ENCODE measurements at regions not wholly inside any gene's neighbourhood (a gene's known extent, or its start where the extent isn't known, plus 50 kb on each side); places are given as distances from the start of the nearest gene placed in this dataset.

- no peak overlapping the region for H3K4me3 ChIP-seq (replicated peaks in 1 of 2; ENCODE audit: low read depth in 2 of 2, low read length in 2 of 2)
- no peak for TF ChIP-seq CTCF (IDR thresholded peaks at IDR 0.05; ENCODE audit: low read depth, low read length)
- no peak for DNase-seq (ENCODE audit: low read depth in 2 of 2)
These were observed 176.6 kb downstream of the RBFOX3 start for GRCh38 chr17:79434215-79434614.

- DNase-seq (ENCODE audit: low read depth in 2 of 2), result no peak
- no peak overlapping the region for H3K4me3 ChIP-seq (replicated peaks in 1 of 2; ENCODE audit: low read depth in 2 of 2, low read length in 2 of 2)
- TF ChIP-seq CTCF (IDR thresholded peaks at IDR 0.05; ENCODE audit: low read depth, low read length), result no peak
These were observed 177.5 kb downstream of the RBFOX3 start for GRCh38 chr17:79433379-79433778.

GRCh38 chr17:79431175-79431574 is 179.7 kb downstream of the RBFOX3 start:
- no peak overlapping the region for H3K4me3 ChIP-seq (replicated peaks in 1 of 2; ENCODE audit: low read depth in 2 of 2, low read length in 2 of 2)
- DNase-seq (ENCODE audit: low read depth in 2 of 2), result no peak
- TF ChIP-seq CTCF (IDR thresholded peaks at IDR 0.05; ENCODE audit: low read depth, low read length), result no peak

GRCh38 chr17:79429864-79430494 is 180.9 kb downstream of the RBFOX3 start:
- DNase-seq (ENCODE audit: low read depth in 2 of 2), result no peak
- no peak overlapping the region for H3K4me3 ChIP-seq (replicated peaks in 1 of 2; ENCODE audit: low read depth in 2 of 2, low read length in 2 of 2)
- no peak for TF ChIP-seq CTCF (IDR thresholded peaks at IDR 0.05; ENCODE audit: low read depth, low read length)

GRCh38 chr17:79428988-79429387 is 181.9 kb downstream of the RBFOX3 start:
- H3K4me3 ChIP-seq (replicated peaks in 1 of 2; ENCODE audit: low read depth in 2 of 2, low read length in 2 of 2), result no peak overlapping the region
- no peak for TF ChIP-seq CTCF (IDR thresholded peaks at IDR 0.05; ENCODE audit: low read depth, low read length)
- DNase-seq (ENCODE audit: low read depth in 2 of 2), result no peak

GRCh38 chr17:79427621-79428539 is 183.0 kb downstream of the RBFOX3 start:
- no peak for DNase-seq (ENCODE audit: low read depth in 2 of 2)
- no peak overlapping the region for H3K4me3 ChIP-seq (replicated peaks in 1 of 2; ENCODE audit: low read depth in 2 of 2, low read length in 2 of 2)
- no peak for TF ChIP-seq CTCF (IDR thresholded peaks at IDR 0.05; ENCODE audit: low read depth, low read length)

All from cardiac fibroblast (primary cell).